GM18873 (cell line): ENCODE measurements at regions not wholly inside any gene's neighbourhood (a gene's known extent, or its start where the extent isn't known, plus 50 kb on each side); places are given as distances from the start of the nearest gene placed in this dataset.
"Not testable (repeated sequence)": the region's sequence is repeated elsewhere in the genome, so short reads cannot be mapped to it uniquely, and the experiment has no call there.

Experiments used
- ATAC-seq: cut with Tn5 transposase; IDR thresholded peaks from one replicate; pipeline ENCODE4 v1.9.1; 2021; ENCODE audit warnings: mild to moderate bottlenecking, moderate library complexity, moderate number of reproducible peaks; ENCODE audit not compliant: unreplicated experiment, low FRiP score

DNA sequence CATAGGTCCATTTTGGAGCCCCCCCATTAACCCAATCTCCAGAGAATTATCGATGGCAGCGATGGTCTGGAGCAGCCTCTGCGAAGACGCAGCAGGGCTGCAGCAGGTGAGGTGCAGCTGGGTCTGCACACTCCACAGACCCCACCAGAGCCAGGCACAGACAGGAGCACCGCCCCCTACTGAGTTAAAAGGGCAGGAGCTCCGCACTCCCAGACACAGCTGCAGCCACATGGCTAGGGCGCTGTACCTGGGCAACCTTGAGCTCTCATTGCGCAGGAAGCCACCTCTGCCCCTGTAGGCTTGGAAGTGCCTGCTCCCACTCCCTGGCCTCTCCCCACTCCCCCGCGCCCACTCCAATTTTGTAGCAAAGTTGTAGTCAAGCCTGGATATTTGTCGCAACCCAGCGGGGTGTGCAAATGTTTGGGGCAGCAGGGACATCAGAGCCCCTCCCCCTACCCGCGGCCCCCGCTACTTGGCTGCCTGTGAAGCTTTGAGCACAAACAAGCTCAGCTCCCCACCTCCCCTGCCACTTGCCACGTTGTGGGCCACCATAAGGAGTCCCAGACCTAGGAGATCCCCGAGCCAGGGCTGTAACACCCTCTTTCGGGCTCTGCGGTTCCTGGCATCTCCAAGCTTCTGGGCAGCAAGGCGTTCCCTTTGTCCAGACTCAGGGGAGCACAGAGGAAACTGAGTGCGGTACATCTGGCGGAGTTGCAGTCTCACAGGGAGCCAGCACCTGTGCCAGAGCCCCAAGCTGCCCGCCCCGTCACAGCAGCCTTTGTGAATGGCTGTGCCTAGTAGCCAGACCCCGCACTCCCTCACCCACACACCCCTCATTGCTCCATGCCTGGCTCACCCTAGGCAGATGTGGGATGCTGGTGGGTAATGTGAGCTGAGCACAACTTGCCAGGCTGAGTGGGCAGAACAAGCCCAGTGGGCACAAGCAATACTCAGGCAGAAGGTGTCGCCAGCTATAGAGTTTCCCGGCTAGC, 949.7 kb upstream of the SLITRK1 start:
- ATAC-seq: no peak

DNA sequence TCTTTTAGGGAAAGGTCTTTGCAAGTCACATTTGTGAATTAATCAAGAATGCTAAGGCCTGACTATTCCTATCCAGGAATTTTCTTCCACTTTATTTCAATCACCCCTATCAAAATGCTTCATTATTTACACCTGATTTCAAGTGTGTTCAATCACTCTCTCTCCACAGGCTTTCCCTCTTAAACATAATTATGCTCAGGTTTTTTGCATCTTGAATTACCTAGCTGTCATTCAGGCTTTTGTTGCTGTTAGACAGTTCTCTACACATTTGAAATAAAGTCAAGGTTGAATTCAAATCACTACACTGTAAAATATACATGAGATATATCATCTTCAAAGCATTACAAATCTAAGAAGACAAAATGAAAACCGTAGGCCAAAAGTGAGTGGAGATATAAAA, 941.3 kb upstream of the SLITRK1 start:
- ATAC-seq: no peak

DNA sequence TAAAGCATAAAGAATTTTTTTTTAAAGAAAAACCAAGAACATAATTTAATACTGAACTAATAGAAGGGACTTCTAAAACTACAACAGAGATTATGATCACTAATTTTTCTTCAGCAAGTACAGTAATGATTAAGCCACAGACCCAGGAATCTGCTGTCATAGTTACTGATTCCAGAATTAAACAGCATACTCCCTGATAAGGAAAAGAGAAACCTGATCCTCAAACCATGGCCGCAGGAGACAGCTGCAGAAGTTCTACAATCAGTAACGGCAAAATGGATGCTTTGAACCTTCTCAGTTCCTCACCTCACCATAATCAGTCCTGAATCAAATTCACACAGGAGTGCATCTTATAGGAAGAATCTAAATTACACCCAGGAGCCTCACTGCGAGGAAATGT, 939.0 kb upstream of the SLITRK1 start:
- no peak for ATAC-seq

DNA sequence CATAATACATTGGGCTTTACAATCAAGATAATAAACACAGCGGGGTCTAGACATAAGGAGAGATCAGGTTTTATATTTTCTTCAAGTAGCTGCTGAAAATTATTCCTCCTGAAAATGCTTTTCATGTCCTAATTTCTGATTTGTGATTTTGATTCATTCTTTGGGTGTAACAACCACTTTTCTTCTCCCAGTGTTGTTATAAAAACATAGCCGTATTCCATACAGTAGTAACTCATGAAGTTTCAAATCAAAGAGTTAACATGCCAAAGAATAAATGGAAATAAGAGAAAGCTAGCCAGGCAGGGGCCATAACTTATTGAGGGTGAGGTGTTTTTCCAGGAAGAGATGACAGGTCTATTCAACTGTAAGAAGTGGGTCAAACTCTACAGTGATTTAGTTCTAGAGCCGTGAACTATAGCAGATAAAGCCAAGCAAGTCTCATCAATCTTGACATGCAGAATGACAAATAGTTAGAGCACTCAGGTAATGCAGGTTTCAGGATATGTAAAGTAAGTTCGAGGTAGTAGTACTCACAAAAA, 934.4 kb upstream of the SLITRK1 start:
- ATAC-seq: no peak

DNA sequence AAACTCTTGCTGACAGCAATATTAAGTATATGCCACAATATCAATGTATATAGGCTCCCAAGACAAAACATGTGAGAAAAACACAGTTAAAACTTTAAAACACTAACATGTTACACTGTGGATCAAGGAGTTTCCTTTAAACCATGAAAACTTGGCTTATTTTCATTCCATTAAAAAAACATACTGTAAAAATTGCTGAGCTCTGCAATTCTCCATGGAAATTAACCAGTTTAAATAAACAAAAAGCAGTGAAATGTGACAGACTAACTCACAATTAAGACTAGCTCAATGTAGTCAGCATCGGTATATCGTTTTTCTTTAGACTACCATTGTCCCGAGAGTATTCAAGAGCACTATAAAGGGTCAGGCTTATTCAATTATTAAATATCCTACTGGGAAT, 930.5 kb upstream of the SLITRK1 start:
- ATAC-seq: no peak

DNA sequence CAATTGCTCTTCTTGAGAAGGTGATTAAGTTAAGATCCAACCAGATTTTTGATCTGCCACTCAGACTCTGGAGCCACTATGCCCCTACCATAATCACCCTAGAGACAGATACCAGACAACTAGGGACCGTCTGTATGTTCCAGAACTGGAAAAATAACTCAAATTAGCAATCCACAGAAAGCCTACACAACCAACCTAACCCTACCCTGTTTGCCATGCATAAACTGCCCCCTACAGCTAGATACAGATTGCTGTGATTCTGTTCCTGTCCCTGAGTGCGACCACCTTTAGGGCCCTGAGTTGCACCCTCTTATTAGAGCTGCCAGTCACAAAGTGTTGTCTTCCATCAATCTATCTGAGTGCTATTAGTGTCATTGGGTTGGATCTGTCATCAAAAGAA, 929.8 kb upstream of the SLITRK1 start:
- ATAC-seq: no peak

DNA sequence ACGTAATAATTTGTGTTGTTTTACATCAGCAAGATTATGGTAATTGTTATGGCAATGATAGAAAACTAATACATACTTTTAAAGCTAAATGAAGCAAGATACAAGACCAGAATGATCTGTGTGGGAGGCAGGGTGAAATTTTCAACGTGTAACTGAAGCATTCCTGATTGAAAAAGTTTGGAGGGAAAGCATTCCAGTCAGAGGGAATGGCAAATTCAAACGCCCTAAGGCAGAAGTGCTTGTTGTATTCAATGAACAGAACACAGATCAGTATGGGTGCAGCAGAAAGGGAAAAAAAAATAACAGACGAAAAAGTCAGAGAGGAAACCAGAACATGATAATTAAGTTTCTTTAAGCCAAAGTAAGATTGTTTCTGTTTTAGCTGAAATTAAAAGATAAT, 928.5 kb upstream of the SLITRK1 start:
- no peak for ATAC-seq

DNA sequence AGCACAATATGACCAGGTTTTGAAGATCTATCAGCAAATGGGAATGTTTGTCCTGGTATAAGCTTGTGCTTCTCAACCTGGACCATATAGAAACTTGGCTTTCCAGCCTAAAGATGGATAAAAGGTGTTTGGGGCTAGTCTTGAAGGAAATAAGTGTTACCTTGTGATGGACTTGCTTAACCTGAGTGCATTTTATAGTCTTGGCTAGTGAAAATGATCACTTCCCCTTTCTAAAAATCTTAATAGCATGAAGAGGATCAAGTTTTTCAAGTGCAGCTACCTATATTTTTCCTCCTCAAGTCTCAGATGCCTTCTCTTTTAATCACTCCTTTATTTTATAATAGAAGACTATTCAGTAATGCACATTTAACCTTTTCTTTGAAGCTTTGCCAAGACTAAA, 919.8 kb upstream of the SLITRK1 start:
- no peak for ATAC-seq

DNA sequence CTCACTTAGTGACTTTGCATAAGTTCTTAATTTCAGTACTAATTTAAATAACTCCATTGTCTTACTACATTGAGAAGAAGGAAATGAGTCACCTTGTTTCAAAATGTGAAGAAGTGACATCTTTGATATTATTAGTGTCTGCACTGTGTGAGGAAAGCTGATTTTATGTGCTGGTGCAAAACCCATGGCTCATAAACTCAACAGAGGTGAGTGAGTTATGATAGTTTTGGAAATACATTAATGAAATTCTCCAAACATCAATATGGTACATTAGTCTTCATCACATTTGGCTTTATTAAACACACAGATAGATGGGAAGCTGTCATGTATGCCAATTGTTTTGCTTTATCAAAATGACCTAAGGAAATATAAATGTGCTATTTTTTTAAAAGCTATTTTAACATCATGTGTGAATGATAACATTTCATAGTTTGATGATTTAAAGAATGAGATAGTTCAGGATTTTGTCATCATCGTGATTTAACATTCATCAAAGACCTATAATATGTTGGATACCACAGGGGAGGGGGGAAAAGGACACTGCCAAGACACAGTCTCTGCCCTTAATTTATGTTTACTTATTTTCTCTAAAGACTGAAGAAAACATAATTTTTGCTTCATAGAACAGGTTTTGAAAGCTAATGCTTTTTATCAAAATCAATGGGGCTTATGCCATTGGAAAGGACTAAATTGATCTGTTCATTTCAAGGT, 902.3 kb upstream of the SLITRK1 start:
- no peak for ATAC-seq

DNA sequence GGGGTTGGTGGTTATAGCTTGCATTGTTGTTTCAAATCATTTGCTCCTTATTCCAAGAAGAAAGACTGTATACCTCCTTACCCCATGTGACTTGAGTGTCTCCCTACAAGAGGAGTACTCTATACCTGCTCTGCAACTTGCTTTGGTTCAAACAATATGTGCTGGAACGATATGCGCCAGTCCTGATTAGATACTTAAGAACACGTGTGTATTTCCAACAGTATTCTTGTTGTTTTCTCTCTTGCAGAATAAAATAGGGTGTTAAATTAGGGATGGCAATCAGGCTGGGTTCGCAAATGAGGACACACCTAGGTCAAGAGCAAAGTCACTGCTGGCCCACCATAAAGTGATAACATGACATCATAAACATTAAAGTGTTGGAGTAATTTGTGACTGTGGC, 895.0 kb upstream of the SLITRK1 start:
- no peak for ATAC-seq

DNA sequence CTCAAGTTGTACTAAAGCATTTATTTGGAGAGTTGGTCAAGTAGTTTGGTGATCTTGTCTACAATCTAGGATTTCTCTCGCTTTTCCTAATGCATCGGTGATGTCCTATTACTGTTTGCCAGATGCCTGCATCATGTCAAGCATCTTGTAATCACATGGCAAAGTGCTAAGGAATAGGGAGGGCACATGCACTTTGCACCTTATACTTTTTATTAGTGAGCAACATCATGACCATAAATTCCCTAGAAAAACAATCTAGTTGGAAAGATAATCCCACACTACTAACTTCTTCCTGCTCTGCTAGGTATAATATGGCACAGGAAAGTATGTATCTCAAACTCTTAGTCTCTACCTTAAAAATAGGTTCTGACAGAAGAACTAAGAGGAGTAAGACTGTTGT, 894.3 kb upstream of the SLITRK1 start:
- no peak for ATAC-seq

DNA sequence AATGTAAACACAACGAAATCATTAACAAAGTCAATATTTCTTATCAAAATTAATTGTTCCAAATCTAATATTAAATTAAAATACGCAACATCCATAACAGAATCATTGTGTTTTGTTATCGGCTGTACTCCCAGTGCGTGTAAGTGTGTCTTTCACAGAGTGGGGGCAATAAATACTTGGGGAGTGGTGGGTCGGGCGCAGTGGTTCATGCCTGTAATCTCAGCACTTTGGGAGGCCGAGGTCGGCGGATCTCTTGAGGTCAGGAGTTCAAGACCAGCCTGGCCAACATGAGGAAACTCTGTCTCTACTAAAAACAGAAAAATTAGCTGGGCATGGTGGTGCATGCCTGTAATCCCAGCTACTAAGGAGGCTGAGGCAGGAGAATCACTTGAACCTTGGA, 893.6 kb upstream of the SLITRK1 start:
- not testable (repeated sequence) for ATAC-seq

DNA sequence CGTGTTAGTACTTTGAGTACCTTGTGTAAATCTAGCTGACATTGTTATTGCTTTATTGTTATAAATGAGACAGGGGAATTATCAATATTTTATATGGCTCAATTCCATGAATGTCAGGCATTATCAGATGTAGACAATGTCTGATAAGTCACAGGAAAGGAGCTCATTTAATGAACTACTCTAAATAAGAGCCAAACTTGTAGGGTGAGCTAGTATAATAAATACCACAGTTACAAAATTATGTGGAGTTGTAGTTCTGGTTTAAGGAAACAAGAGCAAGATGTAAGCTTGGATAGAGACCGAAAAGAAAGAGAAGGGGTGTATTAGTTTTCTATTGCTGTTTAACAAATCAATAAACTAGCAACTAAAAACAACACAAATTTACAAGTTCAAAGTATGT, 891.8 kb upstream of the SLITRK1 start:
- no peak for ATAC-seq

DNA sequence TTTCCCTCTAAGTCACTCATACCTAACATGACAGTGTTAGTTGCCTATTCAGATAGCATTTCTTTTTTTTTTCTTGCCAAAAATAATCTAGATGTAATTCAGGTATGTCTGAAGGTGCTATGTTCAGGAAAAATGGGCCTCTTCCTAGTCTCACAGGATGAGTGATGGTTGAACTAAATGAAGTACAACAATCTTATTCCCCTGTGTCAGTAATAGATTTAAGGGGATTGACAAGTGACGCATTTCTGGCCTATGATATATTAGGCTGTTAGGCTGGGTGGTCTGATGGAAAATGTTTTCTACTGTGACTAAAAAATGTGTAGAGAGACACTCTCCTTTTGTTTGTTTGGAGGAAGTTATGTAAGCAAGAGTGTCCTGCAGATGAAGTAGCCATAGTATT, 878.7 kb upstream of the SLITRK1 start:
- no peak for ATAC-seq

DNA sequence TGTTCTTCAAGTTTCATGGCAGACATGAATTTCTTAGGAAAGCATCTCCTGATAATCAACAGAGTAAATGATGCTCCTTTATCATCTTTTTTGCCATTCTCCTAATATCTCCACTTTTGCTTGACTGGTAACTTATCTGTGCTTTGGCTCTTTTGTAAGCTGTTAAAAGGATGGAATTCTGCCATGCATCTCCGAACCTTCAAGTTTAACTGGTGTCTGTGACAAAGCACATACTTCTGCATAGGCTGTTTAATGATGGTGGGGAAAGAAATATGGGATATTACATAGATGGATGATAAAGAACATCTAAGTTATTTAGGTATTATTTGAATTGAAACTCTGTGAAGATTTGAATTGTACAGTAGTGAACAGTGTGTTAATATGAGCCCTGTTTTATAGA, 866.9 kb upstream of the SLITRK1 start:
- no peak for ATAC-seq

DNA sequence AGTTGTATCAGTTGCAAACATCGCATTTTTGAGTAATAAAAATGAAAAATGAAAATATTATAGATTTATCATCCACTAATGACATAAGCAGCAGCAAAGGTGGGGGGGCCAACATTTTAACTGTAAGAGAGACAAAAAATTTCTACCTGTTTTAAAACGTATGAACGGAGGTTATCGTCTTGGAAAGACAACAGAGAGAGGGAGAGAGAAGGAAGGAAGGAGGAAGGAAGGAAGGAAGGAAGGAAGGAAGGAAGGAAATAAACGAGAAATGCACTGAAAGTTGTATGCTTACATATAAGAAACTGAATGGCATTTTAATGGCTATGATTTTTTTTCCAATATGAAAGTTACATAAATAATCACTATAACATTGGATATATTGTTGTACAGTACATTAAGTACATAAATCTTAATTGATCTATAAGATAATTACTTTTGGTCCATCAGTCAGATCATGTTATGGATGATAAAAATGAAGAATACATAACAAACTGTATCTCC, 862.8 kb upstream of the SLITRK1 start:
- no peak for ATAC-seq

DNA sequence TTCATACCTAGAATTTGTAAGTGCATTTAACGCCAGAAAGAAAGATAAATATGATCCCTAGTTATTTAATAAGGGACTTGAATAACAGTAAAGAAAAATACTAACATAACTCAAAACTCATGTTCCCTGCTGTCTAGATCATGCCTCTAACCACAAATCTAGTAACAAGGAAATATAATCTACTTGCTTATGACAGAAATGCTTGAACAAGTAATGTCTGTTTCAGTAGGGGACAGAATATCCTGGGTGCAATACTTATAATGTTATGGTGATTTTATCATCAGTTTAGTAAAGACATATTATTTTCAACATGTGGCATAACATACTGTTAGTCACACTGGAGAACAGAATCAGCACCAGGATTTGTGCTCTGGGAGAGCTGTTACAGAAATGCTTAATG, 861.9 kb upstream of the SLITRK1 start:
- no peak for ATAC-seq

DNA sequence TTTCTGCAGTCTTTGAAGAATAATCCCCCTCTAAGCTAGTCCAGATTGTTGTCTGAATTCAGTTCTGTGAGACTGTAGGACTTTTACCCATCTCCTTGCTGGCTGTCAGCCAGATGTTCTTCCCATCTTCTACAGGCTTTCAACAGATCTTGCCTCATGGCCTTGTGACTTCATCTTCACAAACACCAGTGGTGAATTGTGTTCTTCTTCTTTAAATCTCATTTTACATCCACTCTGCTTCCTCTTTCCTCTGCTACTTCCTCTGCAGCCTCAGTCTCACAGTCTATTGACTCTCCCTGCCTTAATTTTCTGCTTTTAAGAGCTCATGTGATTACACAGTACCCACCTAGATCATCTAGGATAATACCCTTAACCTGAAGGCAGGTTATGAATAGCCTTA, 859.0 kb upstream of the SLITRK1 start:
- ATAC-seq: no peak

DNA sequence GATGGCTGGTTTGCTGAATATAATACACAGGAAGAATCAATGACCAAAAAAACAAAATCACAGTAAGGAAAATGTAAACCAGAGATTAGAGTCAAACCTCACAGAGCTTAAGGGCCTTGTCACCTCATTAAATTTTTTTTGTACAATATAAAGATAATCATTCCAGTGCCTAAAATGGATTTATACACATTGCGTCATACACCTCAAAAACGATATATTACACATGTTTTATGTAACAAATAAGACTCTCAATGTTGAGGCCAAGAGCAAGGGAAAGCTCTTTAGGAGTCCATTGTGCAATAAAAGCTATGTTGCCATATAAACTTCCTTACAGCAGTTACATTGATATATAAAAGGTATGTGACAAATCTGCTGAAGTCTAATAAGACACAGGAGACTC, 856.7 kb upstream of the SLITRK1 start:
- no peak for ATAC-seq

DNA sequence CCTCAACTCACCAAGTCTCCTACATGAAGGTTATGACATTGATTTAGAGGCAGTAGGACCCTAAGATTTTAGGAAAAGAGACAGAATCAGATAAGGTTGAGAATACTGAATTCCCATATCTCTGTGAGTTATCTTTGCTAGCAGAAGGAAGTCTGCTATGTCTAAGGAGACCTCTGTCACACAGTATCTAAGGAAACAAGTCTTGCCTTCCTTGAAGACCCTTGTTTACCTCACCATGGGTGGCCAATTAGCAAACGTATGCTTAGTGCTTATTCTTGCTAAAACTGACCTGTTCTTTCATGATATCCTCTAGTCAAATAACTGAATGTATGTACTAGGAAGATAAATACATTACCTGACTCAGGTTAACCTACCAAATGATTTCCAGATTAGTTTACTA, 855.4 kb upstream of the SLITRK1 start:
- ATAC-seq: no peak

DNA sequence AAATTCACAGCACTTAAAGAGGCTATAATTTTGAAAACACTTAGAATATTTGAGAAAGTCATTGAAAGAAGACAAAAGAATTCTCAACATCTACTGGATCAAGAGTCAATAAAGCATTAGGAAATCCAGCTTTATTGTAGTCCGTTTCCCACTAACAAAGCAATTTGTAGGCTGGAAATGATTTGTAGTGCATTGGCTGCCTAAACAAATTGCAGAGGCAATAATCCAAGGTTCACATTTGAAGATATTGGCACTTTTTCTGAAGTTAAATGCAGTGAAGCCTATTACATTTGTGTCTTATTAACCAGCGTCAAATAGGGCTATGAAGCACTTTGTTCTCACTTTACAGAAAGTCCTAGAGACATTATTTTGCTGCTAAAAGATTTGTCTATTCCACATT, 848.1 kb upstream of the SLITRK1 start:
- no peak for ATAC-seq
